RCC 7860 (cell line): ENCODE measurements at regions not wholly inside any gene's neighbourhood (a gene's known extent, or its start where the extent isn't known, plus 50 kb on each side); places are given as distances from the start of the nearest gene placed in this dataset.
"Not testable (repeated sequence)": the region's sequence is repeated elsewhere in the genome, so short reads cannot be mapped to it uniquely, and the experiment has no call there.

Experiments
- DNase-seq: peaks from one replicate; pipeline ENCODE4 v3.0.0-alpha.2; 2015; ENCODE audit warnings: low spot score
- FAIRE-seq: peaks from 2 replicates; lab custom pipeline; 2012; peaks lifted over from hg19 to GRCh38; lab: Jason Lieb, UNC

GRCh38 chr15:81781395-81781794 is 264.4 kb downstream of the MEX3B start:
- DNase-seq (no peak), FAIRE-seq (no peak)

- DNase-seq (no peak), FAIRE-seq (no peak)
Measured at GRCh38 chr15:81780966-81781365, 264.9 kb downstream of the MEX3B start.

GRCh38 chr15:81779181-81779580 is 266.6 kb downstream of the MEX3B start:
- no peak for DNase-seq

GRCh38 chr15:81777546-81777945 is 268.3 kb downstream of the MEX3B start:
- DNase-seq: no peak

More at GRCh38 chr15:81779181-81779580, 266.6 kb downstream of the MEX3B start:
- no peak for FAIRE-seq

GRCh38 chr15:81776976-81777375 is 268.8 kb downstream of the MEX3B start:
- no peak for DNase-seq
- no peak for FAIRE-seq

More at GRCh38 chr15:81777546-81777945, 268.3 kb downstream of the MEX3B start:
- no peak for FAIRE-seq

GRCh38 chr15:81775779-81776178 is 270.0 kb downstream of the MEX3B start:
- FAIRE-seq, DNase-seq: not testable (repeated sequence)

- no peak for DNase-seq
- FAIRE-seq: no peak
Measured at GRCh38 chr15:81774309-81774708, 271.5 kb downstream of the MEX3B start.

GRCh38 chr15:81768773-81769172 is 277.0 kb downstream of the MEX3B start:
- FAIRE-seq: no peak

GRCh38 chr15:81766829-81767475 is 278.9 kb downstream of the MEX3B start:
- no peak for DNase-seq
- FAIRE-seq: no peak

More at GRCh38 chr15:81768773-81769172, 277.0 kb downstream of the MEX3B start:
- no peak for DNase-seq

- DNase-seq (no peak), FAIRE-seq (no peak)
Measured at GRCh38 chr15:81765816-81766215, 280.0 kb downstream of the MEX3B start.

GRCh38 chr15:81763304-81763703 is 282.5 kb downstream of the MEX3B start:
- DNase-seq (no peak), FAIRE-seq (no peak)

GRCh38 chr15:81760686-81761085 is 285.1 kb downstream of the MEX3B start:
- no peak for FAIRE-seq
- no peak for DNase-seq

GRCh38 chr15:81758818-81759284 is 287.0 kb downstream of the MEX3B start:
- DNase-seq: no peak
- no peak for FAIRE-seq

GRCh38 chr15:81755626-81756025 is 290.2 kb downstream of the MEX3B start:
- DNase-seq (no peak), FAIRE-seq (no peak)

GRCh38 chr15:81754078-81754477 is 291.7 kb downstream of the MEX3B start:
- DNase-seq: no peak
- no peak for FAIRE-seq

GRCh38 chr15:81752974-81753373 is 292.8 kb downstream of the MEX3B start:
- no peak for FAIRE-seq
- DNase-seq: no peak

GRCh38 chr15:81752546-81752942 is 293.3 kb downstream of the MEX3B start:
- DNase-seq (no peak), FAIRE-seq (no peak)

- DNase-seq (no peak), FAIRE-seq (no peak)
Measured at GRCh38 chr15:81751816-81752545, 293.8 kb downstream of the MEX3B start.

GRCh38 chr15:81751256-81751655 is 294.6 kb downstream of the MEX3B start:
- FAIRE-seq (no peak), DNase-seq (no peak)

GRCh38 chr15:81749716-81750375 is 296.0 kb downstream of the MEX3B start:
- DNase-seq: no peak
- FAIRE-seq: no peak

GRCh38 chr15:81747482-81747881 is 298.3 kb downstream of the MEX3B start:
- FAIRE-seq (no peak), DNase-seq (no peak)

- no peak for FAIRE-seq
- no peak for DNase-seq
Measured at GRCh38 chr15:81747026-81747425, 298.8 kb downstream of the MEX3B start.
